CD14-positive monocyte (primary cell): ENCODE measurements at regions not wholly inside any gene's neighbourhood (a gene's known extent, or its start where the extent isn't known, plus 50 kb on each side); places are given as distances from the start of the nearest gene placed in this dataset.

Source experiments
- DNase-seq, 3 donors: peaks; one replicate each; pipeline ENCODE4 v3.0.0-alpha.2; 2011 to 2022
- H2AFZ ChIP-seq: 2 replicates; pipeline ENCODE4 v1.6.0; 2012; ENCODE audit warnings: mild to moderate bottlenecking, low read depth, low read length, inconsistent platforms; ENCODE audit not compliant: insufficient read depth, poor library complexity, severe bottlenecking
- H3K27ac ChIP-seq, 2 donors: 1 replicate in 1 of 2; 2 replicates in 1 of 2; pipeline ENCODE4 v1.5.1; 2012 to 2013; ENCODE audit warnings: low read length in 2 of 2, control low read depth in 1 of 2, inconsistent platforms in 1 of 2, low read depth in 1 of 2, mild to moderate bottlenecking in 1 of 2
- H3K27me3 ChIP-seq, 2 donors: one replicate each; pipeline versions ENCODE4 v1.6.0 to v1.6.1; 2011 to 2013; ENCODE audit warnings: low read length in 2 of 2; ENCODE audit not compliant: control insufficient read depth in 2 of 2, insufficient read depth in 2 of 2
- H3K36me3 ChIP-seq, 2 donors: replicated peaks in 1 of 2; 1 replicate in 1 of 2; 2 replicates in 1 of 2; pipeline versions ENCODE4 v1.5.1 to v1.6.1; 2012 to 2013; ENCODE audit warnings: low read length in 2 of 2, control low read depth in 1 of 2, inconsistent platforms in 1 of 2, mild to moderate bottlenecking in 1 of 2; ENCODE audit not compliant: insufficient read depth in 2 of 2, control insufficient read depth in 1 of 2
- H3K4me1 ChIP-seq, 2 donors: 1 replicate in 1 of 2; 2 replicates in 1 of 2; pipeline versions ENCODE4 v1.5.1 to v1.6.1; 2012 to 2013; ENCODE audit warnings: low read length in 2 of 2, control low read depth in 1 of 2, inconsistent platforms in 1 of 2, mild to moderate bottlenecking in 1 of 2, moderate library complexity in 1 of 2; ENCODE audit not compliant: insufficient read depth in 2 of 2, control insufficient read depth in 1 of 2
- H3K4me2 ChIP-seq: replicated peaks from 2 replicates; pipeline ENCODE3; 2012; ENCODE audit warnings: low read length, moderate library complexity, mild to moderate bottlenecking; ENCODE audit not compliant: poor library complexity, severe bottlenecking; ENCODE audit errors: extremely low read depth
- H3K4me3 ChIP-seq, 3 experiments: fragments of 200-600 bp in 1 of 3; sonication (generic) in 1 of 3; replicated peaks in 1 of 3; 1 replicate in 2 of 3; 2 replicates in 1 of 3; pipeline ENCODE4 v1.5.1; 2011 to 2013; ENCODE audit warnings: low read length in 3 of 3, mild to moderate bottlenecking in 3 of 3, control low read depth in 2 of 3, low read depth in 2 of 3, inconsistent platforms in 1 of 3, moderate library complexity in 1 of 3
- H3K79me2 ChIP-seq: 2 replicates; pipeline ENCODE4 v1.6.0; 2012; ENCODE audit warnings: mild to moderate bottlenecking, control low read depth, inconsistent platforms, low read length, moderate library complexity; ENCODE audit not compliant: insufficient read depth
- H3K9ac ChIP-seq: 2 replicates; pipeline ENCODE4 v1.6.0; 2017; ENCODE audit warnings: low read length, mild to moderate bottlenecking; ENCODE audit not compliant: insufficient read depth, poor library complexity, severe bottlenecking
- H3K9me3 ChIP-seq, 2 donors: replicated peaks in 1 of 2; 1 replicate in 1 of 2; 2 replicates in 1 of 2; pipeline versions ENCODE4 v1.5.1 to v1.6.1; 2012 to 2013; ENCODE audit warnings: low read length in 2 of 2, control low read depth in 1 of 2; ENCODE audit not compliant: control insufficient read depth in 1 of 2, insufficient read depth in 1 of 2
- H4K20me1 ChIP-seq: 2 replicates; pipeline ENCODE4 v1.6.0; 2012; ENCODE audit warnings: mild to moderate bottlenecking, low read length, control low read depth, moderate library complexity; ENCODE audit not compliant: insufficient read depth
- H3K27ac Mint-ChIP-seq, 7 donors: one replicate each; pipeline ENCODE4 v1.8.0; 2020; ENCODE audit warnings: mild to moderate bottlenecking in 7 of 7, mixed read lengths in 7 of 7, moderate library complexity in 6 of 7, inconsistent platforms in 2 of 7
- H3K27me3 Mint-ChIP-seq, 3 donors: one replicate each; pipeline ENCODE4 v1.8.0; 2021 to 2022; ENCODE audit warnings: low read depth in 3 of 3, mild to moderate bottlenecking in 3 of 3, mixed read lengths in 3 of 3, moderate library complexity in 3 of 3, inconsistent platforms in 1 of 3
- H3K36me3 Mint-ChIP-seq, 2 donors: one replicate each; pipeline ENCODE4 v1.8.0; 2020; ENCODE audit warnings: mixed read lengths in 2 of 2, inconsistent platforms in 1 of 2, mild to moderate bottlenecking in 1 of 2
- H3K4me1 Mint-ChIP-seq: one replicate; pipeline ENCODE4 v1.8.0; 2020; ENCODE audit warnings: mild to moderate bottlenecking, mixed read lengths
- H3K4me3 Mint-ChIP-seq, 2 donors: one replicate each; pipeline ENCODE4 v1.8.0; 2020; ENCODE audit warnings: mild to moderate bottlenecking in 2 of 2, mixed read lengths in 2 of 2, moderate library complexity in 1 of 2
- H3K9me3 Mint-ChIP-seq, 7 donors: one replicate each; pipeline ENCODE4 v1.8.0; 2020 to 2022; ENCODE audit warnings: mixed read lengths in 7 of 7, mild to moderate bottlenecking in 6 of 7, moderate library complexity in 6 of 7, inconsistent platforms in 2 of 7
- WGBS: methylation state at CpG from one replicate; pipeline ENCODE4 v1.1.5; 2013; ENCODE audit warnings: missing lambda C conversion rate; ENCODE audit not compliant: insufficient coverage; 5-methylcytosine and 5-hydroxymethylcytosine counted together
- intact Hi-C, 2 donors: fragments of 100-400 bp; cut with micrococcal nuclease; formaldehyde crosslinking; loops; one replicate each; pipeline versions ENCODE4 v1.15.0 to v1.15.1; 2023
- TF ChIP-seq, protein P1 (sequence below): fragments of 200-600 bp; IDR thresholded peaks from one replicate; pipeline ENCODE4 v1.8.0; 2022; ENCODE audit warnings: antibody characterized with exemption, mild to moderate bottlenecking

DNA sequence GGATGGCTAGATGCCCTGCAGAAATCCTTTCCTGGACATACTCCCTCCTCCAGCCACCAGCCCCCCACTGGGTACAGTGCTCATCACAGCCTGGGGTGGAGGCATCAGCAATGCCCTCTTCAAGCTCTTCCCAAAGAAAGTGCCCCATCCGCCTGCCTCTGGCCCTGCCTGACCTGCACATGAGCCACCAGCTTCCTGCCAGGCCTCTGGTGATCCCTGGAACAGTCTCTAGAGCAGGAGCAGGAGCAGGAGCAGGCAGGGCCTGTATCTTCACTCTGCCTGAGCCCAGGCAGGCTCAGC lies 54.1 kb upstream of the CAB39 start:
- Mint-ChIP-seq H3K36me3 (peaks cover 0 to 2% of the 10 kb centered on the region in 2 donors), H3K9me3 (peaks cover 0 to 2% (median 0%) of the 10 kb centered on the region in 7 donors), H3K27ac (peak overlapping the region in 4 of 7 donors; percentile 0 to 86 (median 54)), H3K4me3 (no peak overlapping the region), H3K27me3 (peaks cover 1 to 5% (median 2%) of the 10 kb centered on the region in 3 donors), H3K4me1 (peaks cover 66% of the 10 kb centered on the region)
- DNase-seq: no peak
- no peaks in the 10 kb centered on the region for H4K20me1 ChIP-seq
- no peaks in the 10 kb centered on the region for H3K36me3 ChIP-seq
- no peak overlapping the region for H3K27ac ChIP-seq
- 100% methylated on average over 1 of the region's 1 CpG for WGBS
- intact Hi-C loops: no loop called here
- H3K79me2 ChIP-seq: no peaks in the 10 kb centered on the region
- no peaks in the 10 kb centered on the region for H3K9me3 ChIP-seq
- peaks cover 65 to 72% of the 10 kb centered on the region in 2 donors for H3K4me1 ChIP-seq
- no peak overlapping the region for H3K9ac ChIP-seq
- TF ChIP-seq, protein P1, sequence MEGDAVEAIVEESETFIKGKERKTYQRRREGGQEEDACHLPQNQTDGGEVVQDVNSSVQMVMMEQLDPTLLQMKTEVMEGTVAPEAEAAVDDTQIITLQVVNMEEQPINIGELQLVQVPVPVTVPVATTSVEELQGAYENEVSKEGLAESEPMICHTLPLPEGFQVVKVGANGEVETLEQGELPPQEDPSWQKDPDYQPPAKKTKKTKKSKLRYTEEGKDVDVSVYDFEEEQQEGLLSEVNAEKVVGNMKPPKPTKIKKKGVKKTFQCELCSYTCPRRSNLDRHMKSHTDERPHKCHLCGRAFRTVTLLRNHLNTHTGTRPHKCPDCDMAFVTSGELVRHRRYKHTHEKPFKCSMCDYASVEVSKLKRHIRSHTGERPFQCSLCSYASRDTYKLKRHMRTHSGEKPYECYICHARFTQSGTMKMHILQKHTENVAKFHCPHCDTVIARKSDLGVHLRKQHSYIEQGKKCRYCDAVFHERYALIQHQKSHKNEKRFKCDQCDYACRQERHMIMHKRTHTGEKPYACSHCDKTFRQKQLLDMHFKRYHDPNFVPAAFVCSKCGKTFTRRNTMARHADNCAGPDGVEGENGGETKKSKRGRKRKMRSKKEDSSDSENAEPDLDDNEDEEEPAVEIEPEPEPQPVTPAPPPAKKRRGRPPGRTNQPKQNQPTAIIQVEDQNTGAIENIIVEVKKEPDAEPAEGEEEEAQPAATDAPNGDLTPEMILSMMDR: no peak
- H3K4me2 ChIP-seq: no peak overlapping the region
- no peak overlapping the region for H3K4me3 ChIP-seq
- H2AFZ ChIP-seq: no peak overlapping the region
- no peaks in the 10 kb centered on the region for H3K27me3 ChIP-seq

DNA sequence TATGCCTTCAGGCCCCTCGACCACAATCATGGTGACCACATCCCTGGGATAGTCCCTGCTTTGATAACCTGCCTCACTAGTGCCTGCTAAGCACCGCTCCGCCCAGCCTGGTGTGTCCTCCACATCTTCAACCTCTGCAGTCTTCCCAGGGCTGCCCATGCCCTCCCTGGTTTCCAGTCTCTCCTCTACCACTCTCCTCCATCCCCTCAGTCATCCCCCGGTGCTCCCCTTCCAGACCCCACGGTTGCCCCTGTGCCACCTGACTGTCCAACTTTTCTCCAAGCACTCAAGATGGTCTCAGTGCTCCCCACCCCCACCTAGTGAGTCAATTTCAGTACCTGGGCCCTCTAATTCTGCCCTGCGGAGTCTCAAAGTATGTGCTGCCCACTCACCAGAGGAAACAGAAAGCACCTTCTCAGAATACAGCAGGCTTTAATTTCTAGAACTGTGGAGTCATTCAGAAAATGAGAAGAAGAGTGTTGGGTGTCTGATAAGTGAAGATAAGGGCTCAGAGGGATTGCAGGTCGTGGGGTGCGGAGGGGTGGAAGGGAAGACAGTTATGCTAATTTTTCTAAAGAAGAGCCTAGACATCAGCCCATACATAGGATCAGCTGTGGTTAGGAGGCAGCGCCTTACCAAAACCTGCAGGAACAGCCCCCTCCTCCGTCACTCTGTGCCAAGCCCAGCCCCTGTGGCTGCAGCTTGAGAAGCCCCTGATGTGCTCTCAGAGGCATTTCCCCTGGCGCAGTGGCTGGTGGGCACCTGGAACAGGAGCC lies 53.6 kb upstream of the CAB39 start:
- Histone ChIP-seq H3K4me2 (peak overlapping the region; percentile 40), H3K27me3 (no peaks in the 10 kb centered on the region), H4K20me1 (no peaks in the 10 kb centered on the region), H3K36me3 (no peaks in the 10 kb centered on the region), H3K9me3 (no peaks in the 10 kb centered on the region), H3K27ac (peak overlapping the region; percentile 88 to 89), H2AFZ (peak overlapping the region; percentile 62), H3K4me1 (peaks cover 70 to 77% of the 10 kb centered on the region in 2 donors), H3K4me3 (peak overlapping the region in 1 of 3 experiments; percentile 47), H3K9ac (no peak overlapping the region), H3K79me2 (no peaks in the 10 kb centered on the region)
- peak overlapping the region; percentile 50 to 96 (median 93) for H3K27ac Mint-ChIP-seq
- peaks cover 1 to 5% (median 2%) of the 10 kb centered on the region in 3 donors for H3K27me3 Mint-ChIP-seq
- intact Hi-C loops: no loop called here
- WGBS: 42% methylated on average over 8 of the region's 11 CpGs
- no peak for DNase-seq
- TF ChIP-seq, protein P1: no peak
- peaks cover 0 to 2% (median 0%) of the 10 kb centered on the region in 7 donors for H3K9me3 Mint-ChIP-seq
- peaks cover 72% of the 10 kb centered on the region for H3K4me1 Mint-ChIP-seq
- H3K4me3 Mint-ChIP-seq: peak overlapping the region; percentile 27 to 28
- H3K36me3 Mint-ChIP-seq: peaks cover 0 to 2% of the 10 kb centered on the region in 2 donors
